ENCODE measurements at regions not wholly inside any gene's neighbourhood (a gene's known extent, or its start where the extent isn't known, plus 50 kb on each side); places are given as distances from the start of the nearest gene placed in this dataset.

GRCh38 chr7:37534893-37535610 lies 86.4 kb upstream of the ELMO1 start:
- TF ChIP-seq CTCF (IDR thresholded peaks at IDR 0.05) (no peak), POLR2A (IDR thresholded peaks at IDR 0.05) (no peak)

Data from Peyer's patch (tissue), 4 donors.